Transverse colon (tissue), 4 donors: ENCODE measurements at regions not wholly inside any gene's neighbourhood (a gene's known extent, or its start where the extent isn't known, plus 50 kb on each side); places are given as distances from the start of the nearest gene placed in this dataset.

Experiments used
- CTCF ChIP-seq, 5 experiments: fragments of 200-600 bp in 3 of 5; fragments of 450-650 bp in 2 of 5; sonication (generic) in 3 of 5; IDR thresholded peaks; 1 replicate in 2 of 5; 2 replicates in 3 of 5; pipeline ENCODE4 v1.5.1; 2016 to 2017; ENCODE audit warnings: antibody characterized with exemption in 5 of 5, inconsistent platforms in 3 of 5, mild to moderate bottlenecking in 2 of 5, moderate library complexity in 1 of 5
- POLR2A ChIP-seq: fragments of 450-650 bp; IDR thresholded peaks from one replicate; pipeline ENCODE4 v1.6.1; 2016; ENCODE audit warnings: antibody characterized with exemption, mild to moderate bottlenecking, moderate library complexity
- POLR2AphosphoS5 ChIP-seq, 3 donors: sonication (generic); formaldehyde crosslinking; IDR thresholded peaks; one replicate each; pipeline ENCODE4 v1.6.1; 2016; ENCODE audit warnings: antibody characterized with exemption in 3 of 3

- TF ChIP-seq CTCF (IDR thresholded peaks at IDR 0.05), result no peak
- no peak for TF ChIP-seq POLR2A
- no peak for TF ChIP-seq POLR2AphosphoS5 (IDR thresholded peaks at IDR 0.05)
Measured at GRCh38 chr16:26475596-26475995, 591.1 kb upstream of the C16orf82 start.
